T-helper 2 cell treated with Interferon-gamma antibody and Interleukin-4, amounts not matched to agents 5 μg/mL and 100 μg/mL, for 36 hours (primary cell): ENCODE measurements at regions not wholly inside any gene's neighbourhood (a gene's known extent, or its start where the extent isn't known, plus 50 kb on each side); places are given as distances from the start of the nearest gene placed in this dataset.

Source experiments
- DNase-seq: peaks from one replicate; pipeline ENCODE4 v3.0.0; 2021; ENCODE audit warnings: low spot score
- H3K27ac Mint-ChIP-seq: one replicate; pipeline ENCODE4 v1.8.0; 2021; ENCODE audit warnings: mild to moderate bottlenecking, mixed read lengths
- H3K27me3 Mint-ChIP-seq: one replicate; pipeline ENCODE4 v1.8.0; 2021; ENCODE audit warnings: low read depth, mixed read lengths
- H3K36me3 Mint-ChIP-seq: one replicate; pipeline ENCODE4 v1.8.0; 2021; ENCODE audit warnings: low read depth, mixed read lengths
- H3K4me1 Mint-ChIP-seq: one replicate; pipeline ENCODE4 v1.8.0; 2021; ENCODE audit warnings: low read depth, mixed read lengths
- H3K4me3 Mint-ChIP-seq: one replicate; pipeline ENCODE4 v1.8.0; 2022; ENCODE audit warnings: mild to moderate bottlenecking, moderate library complexity, mixed read lengths
- H3K9me3 Mint-ChIP-seq: one replicate; pipeline ENCODE4 v1.8.0; 2021; ENCODE audit warnings: mixed read lengths

- Mint-ChIP-seq H3K36me3 (no peaks in the 10 kb centered on the region), H3K9me3 (no peaks in the 10 kb centered on the region), H3K27ac (no peak overlapping the region), H3K27me3 (no peaks in the 10 kb centered on the region), H3K4me1 (no peaks in the 10 kb centered on the region), H3K4me3 (no peak overlapping the region)
- no peak for DNase-seq
These were observed 316.2 kb upstream of the HTR2A start for GRCh38 chr13:47213047-47213446.

GRCh38 chr13:47211106-47211505 is 314.3 kb upstream of the HTR2A start:
- no peaks in the 10 kb centered on the region for H3K4me1 Mint-ChIP-seq
- no peaks in the 10 kb centered on the region for H3K36me3 Mint-ChIP-seq
- no peak overlapping the region for H3K27ac Mint-ChIP-seq
- H3K4me3 Mint-ChIP-seq = no peak overlapping the region
- DNase-seq = no peak
- no peaks in the 10 kb centered on the region for H3K9me3 Mint-ChIP-seq
- no peaks in the 10 kb centered on the region for H3K27me3 Mint-ChIP-seq

- Mint-ChIP-seq H3K27me3 (no peaks in the 10 kb centered on the region), H3K27ac (no peak overlapping the region), H3K4me3 (no peak overlapping the region), H3K36me3 (no peaks in the 10 kb centered on the region), H3K9me3 (peaks cover 5% of the 10 kb centered on the region), H3K4me1 (no peaks in the 10 kb centered on the region)
- DNase-seq = no peak
These were observed 309.3 kb upstream of the HTR2A start for GRCh38 chr13:47206111-47206510.

- no peaks in the 10 kb centered on the region for H3K36me3 Mint-ChIP-seq
- H3K4me3 Mint-ChIP-seq = no peak overlapping the region
- H3K27me3 Mint-ChIP-seq = no peaks in the 10 kb centered on the region
- no peak for DNase-seq
- H3K9me3 Mint-ChIP-seq = no peaks in the 10 kb centered on the region
- no peak overlapping the region for H3K27ac Mint-ChIP-seq
- H3K4me1 Mint-ChIP-seq = no peaks in the 10 kb centered on the region
These were observed 293.9 kb upstream of the HTR2A start for GRCh38 chr13:47190696-47191305.

- Mint-ChIP-seq H3K27me3 (no peaks in the 10 kb centered on the region), H3K36me3 (no peaks in the 10 kb centered on the region), H3K4me1 (no peaks in the 10 kb centered on the region), H3K4me3 (no peak overlapping the region), H3K27ac (no peak overlapping the region), H3K9me3 (no peaks in the 10 kb centered on the region)
- DNase-seq = no peak
These were observed 291.9 kb upstream of the HTR2A start for GRCh38 chr13:47188802-47189201.

GRCh38 chr13:47186471-47186870 is 289.6 kb upstream of the HTR2A start:
- H3K36me3 Mint-ChIP-seq = no peaks in the 10 kb centered on the region
- no peak for DNase-seq

GRCh38 chr13:47184321-47184720 is 287.5 kb upstream of the HTR2A start:
- no peak for DNase-seq
- Mint-ChIP-seq H3K4me3 (no peak overlapping the region), H3K27ac (no peak overlapping the region), H3K36me3 (no peaks in the 10 kb centered on the region), H3K27me3 (no peaks in the 10 kb centered on the region), H3K9me3 (no peaks in the 10 kb centered on the region), H3K4me1 (no peaks in the 10 kb centered on the region)

More at GRCh38 chr13:47186471-47186870, 289.6 kb upstream of the HTR2A start:
- H3K4me3 Mint-ChIP-seq = no peak overlapping the region
- H3K27ac Mint-ChIP-seq = no peak overlapping the region
- H3K27me3 Mint-ChIP-seq = no peaks in the 10 kb centered on the region
- H3K9me3 Mint-ChIP-seq = no peaks in the 10 kb centered on the region
- H3K4me1 Mint-ChIP-seq = no peaks in the 10 kb centered on the region

GRCh38 chr13:47179321-47179720 is 282.5 kb upstream of the HTR2A start:
- Mint-ChIP-seq H3K27me3 (no peaks in the 10 kb centered on the region), H3K4me1 (no peaks in the 10 kb centered on the region), H3K36me3 (no peaks in the 10 kb centered on the region), H3K9me3 (no peaks in the 10 kb centered on the region), H3K27ac (no peak overlapping the region), H3K4me3 (no peak overlapping the region)
- no peak for DNase-seq

GRCh38 chr13:47178090-47178950 is 281.5 kb upstream of the HTR2A start:
- H3K36me3 Mint-ChIP-seq = no peaks in the 10 kb centered on the region
- H3K9me3 Mint-ChIP-seq = no peaks in the 10 kb centered on the region
- no peak overlapping the region for H3K27ac Mint-ChIP-seq
- H3K4me1 Mint-ChIP-seq = no peaks in the 10 kb centered on the region
- H3K4me3 Mint-ChIP-seq = no peak overlapping the region
- no peaks in the 10 kb centered on the region for H3K27me3 Mint-ChIP-seq
- no peak for DNase-seq

GRCh38 chr13:47175172-47175866 is 278.5 kb upstream of the HTR2A start:
- no peaks in the 10 kb centered on the region for H3K4me1 Mint-ChIP-seq
- H3K9me3 Mint-ChIP-seq = no peaks in the 10 kb centered on the region
- no peak overlapping the region for H3K4me3 Mint-ChIP-seq
- no peaks in the 10 kb centered on the region for H3K27me3 Mint-ChIP-seq
- H3K27ac Mint-ChIP-seq = no peak overlapping the region
- DNase-seq = no peak
- no peaks in the 10 kb centered on the region for H3K36me3 Mint-ChIP-seq

GRCh38 chr13:47170971-47171370 is 274.1 kb upstream of the HTR2A start:
- no peak for DNase-seq
- no peaks in the 10 kb centered on the region for H3K27me3 Mint-ChIP-seq
- H3K4me1 Mint-ChIP-seq = no peaks in the 10 kb centered on the region
- H3K4me3 Mint-ChIP-seq = no peak overlapping the region
- no peak overlapping the region for H3K27ac Mint-ChIP-seq
- H3K9me3 Mint-ChIP-seq = no peaks in the 10 kb centered on the region
- H3K36me3 Mint-ChIP-seq = no peaks in the 10 kb centered on the region

- no peak overlapping the region for H3K4me3 Mint-ChIP-seq
- no peaks in the 10 kb centered on the region for H3K9me3 Mint-ChIP-seq
- no peaks in the 10 kb centered on the region for H3K36me3 Mint-ChIP-seq
- H3K27me3 Mint-ChIP-seq = no peaks in the 10 kb centered on the region
- no peak for DNase-seq
- no peak overlapping the region for H3K27ac Mint-ChIP-seq
- no peaks in the 10 kb centered on the region for H3K4me1 Mint-ChIP-seq
These were observed 271.8 kb upstream of the HTR2A start for GRCh38 chr13:47168618-47169017.

GRCh38 chr13:47168066-47168465 is 271.2 kb upstream of the HTR2A start:
- H3K9me3 Mint-ChIP-seq = no peaks in the 10 kb centered on the region
- no peak overlapping the region for H3K27ac Mint-ChIP-seq
- H3K27me3 Mint-ChIP-seq = no peaks in the 10 kb centered on the region
- no peak for DNase-seq
- H3K36me3 Mint-ChIP-seq = no peaks in the 10 kb centered on the region
- no peak overlapping the region for H3K4me3 Mint-ChIP-seq
- H3K4me1 Mint-ChIP-seq = no peaks in the 10 kb centered on the region

GRCh38 chr13:47166336-47166735 is 269.5 kb upstream of the HTR2A start:
- Mint-ChIP-seq H3K27me3 (no peaks in the 10 kb centered on the region), H3K4me3 (no peak overlapping the region), H3K27ac (no peak overlapping the region), H3K9me3 (no peaks in the 10 kb centered on the region), H3K4me1 (no peaks in the 10 kb centered on the region), H3K36me3 (no peaks in the 10 kb centered on the region)
- DNase-seq = no peak
